ENCODE measurements at regions not wholly inside any gene's neighbourhood (a gene's known extent, or its start where the extent isn't known, plus 50 kb on each side); places are given as distances from the start of the nearest gene placed in this dataset.

GRCh38 chr1:53395671-53396215, 63.5 kb upstream of the DMRTB1 start:
- in situ Hi-C loops (cut with MboI): no loop called here
- DNase-seq (ENCODE audit: extremely low read depth in 1 of 4, low spot score in 3 of 4) (no peak), FAIRE-seq (no peak), ATAC-seq (no peak)
- intact Hi-C loops (cut with micrococcal nuclease): loop anchor here (10.0 kb wide), 1 partner anchor 201 kb away; the partner anchor contains the start of gene CPT2
- H3K4me2 ChIP-seq (ENCODE audit: insufficient read depth, low read length): no peak overlapping the region
- no peak overlapping the region for H3K27ac ChIP-seq (ENCODE audit: extremely low read depth, low read depth, low read length)
- no peaks in the 10 kb centered on the region for H3K9me1 ChIP-seq (ENCODE audit: control insufficient read depth, insufficient read depth, low read length)
- H2AFZ ChIP-seq (ENCODE audit: low read depth, low read length): no peak overlapping the region
- no peaks in the 10 kb centered on the region for H3K36me3 ChIP-seq (ENCODE audit: control insufficient read depth, insufficient read depth, low read length)
- ChIA-PET POLR2A (interaction anchor here (0.6 to 1.1 kb wide), 3 partner anchors 8 to 175 kb away, joined by 3 read pairs; no protein-coding TSS in a partner anchor), CTCF (ENCODE audit: low intra/inter-chr PET ratio) (no interaction called here)
- TF ChIP-seq KAT7 (CRISPR knock-in tag; IDR thresholded peaks at IDR 0.05; ENCODE audit: borderline replicate concordance) (no peak), MAX (CRISPR knock-in tag; IDR thresholded peaks at IDR 0.05) (no peak), RUNX1 (IDR thresholded peaks at IDR 0.05; ENCODE audit: low read depth) (no peak), CEBPG (CRISPR knock-in tag; IDR thresholded peaks at IDR 0.05) (no peak), CEBPG (tag; conservative IDR thresholded peaks at IDR 0.05 in 1 of 2, IDR thresholded peaks at IDR 0.05 in 1 of 2) (no peak), NCOA6 (IDR thresholded peaks at IDR 0.05) (no peak), VEZF1 (CRISPR knock-in tag; IDR thresholded peaks at IDR 0.05) (0 out of 2 replicates have a peak, but pooled peaks have one; percentile 4), ETS1 (conservative IDR thresholded peaks at IDR 0.05; ENCODE audit: control insufficient read depth, low read depth, low read length) (no peak), MCM7 (IDR thresholded peaks at IDR 0.05) (no peak), CAMTA2 (CRISPR knock-in tag; conservative IDR thresholded peaks at IDR 0.05) (no peak), U2AF1 (optimal IDR thresholded peaks at IDR 0.05; ENCODE audit: low read depth, low read length) (no peak), TBL1XR1 (IDR thresholded peaks at IDR 0.05; ENCODE audit: low read length in 2 of 2) (no peak), USF1 (CRISPR knock-in tag; IDR thresholded peaks at IDR 0.05) (0 out of 2 replicates have a peak, but pooled peaks have one; percentile 41), CBX2 (IDR thresholded peaks at IDR 0.05; ENCODE audit: insufficient read depth, low read length, poor library complexity, severe bottlenecking) (no peak), ZBTB34 (CRISPR knock-in tag; IDR thresholded peaks at IDR 0.05) (no peak)
- no peak overlapping the region for H3K4me3 ChIP-seq
- no peaks in the 10 kb centered on the region for H3K9me3 ChIP-seq (replicated peaks; ENCODE audit: control insufficient read depth, insufficient read depth, low read depth, low read length)
- peak overlapping the region in 1 of 2 experiments; percentile 36; a peak in 1 of 4 replicates for H3K9ac ChIP-seq (ENCODE audit: insufficient read depth in 1 of 2, low read depth in 2 of 2, low read length in 2 of 2)
- H3K4me1 ChIP-seq (replicated peaks in 1 of 2; ENCODE audit: control insufficient read depth in 2 of 2, insufficient read depth in 2 of 2, low read length in 2 of 2): peaks cover 0 to 3% of the 10 kb centered on the region in 2 experiments; a peak in 1 of 5 replicates
- peaks cover 24 to 42% of the 10 kb centered on the region in 2 experiments for H3K27me3 ChIP-seq (ENCODE audit: control insufficient read depth in 2 of 2, insufficient read depth in 2 of 2, low read length in 2 of 2)
- WGBS (ENCODE audit: insufficient coverage, low coverage, missing lambda C conversion rate): 2% methylated on average over 10 of the region's 10 CpGs
- BruUV-seq (replicated peaks): no TSS peak
- no peaks in the 10 kb centered on the region for H3K79me2 ChIP-seq (ENCODE audit: control insufficient read depth, insufficient read depth, low read length)
- H4K20me1 ChIP-seq (replicated peaks; ENCODE audit: control insufficient read depth, insufficient read depth, low read length): no peaks in the 10 kb centered on the region
